ENCODE measurements at regions not wholly inside any gene's neighbourhood (a gene's known extent, or its start where the extent isn't known, plus 50 kb on each side); places are given as distances from the start of the nearest gene placed in this dataset.

DNA sequence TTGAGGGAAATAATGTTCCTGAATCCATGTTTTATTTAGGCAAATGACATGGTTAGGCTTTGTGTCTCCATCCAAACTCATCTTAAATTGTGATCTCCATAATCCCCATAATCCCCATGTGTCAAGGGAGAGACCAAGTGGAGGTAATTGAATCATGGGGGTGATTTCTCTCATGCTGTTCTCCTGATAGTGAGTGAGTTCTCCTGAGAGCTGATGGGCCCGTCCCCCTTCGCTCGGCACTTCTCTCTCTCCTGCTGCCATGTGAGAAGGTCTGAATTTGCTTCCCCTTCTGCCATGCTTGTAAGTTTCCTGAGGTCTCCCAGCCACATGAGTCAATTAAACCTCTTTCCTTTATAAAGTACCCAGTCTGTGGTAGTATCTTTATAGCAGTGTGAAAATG is 563.0 kb upstream of the NR3C2 start:
- in situ Hi-C loops (cut with HindIII; ENCODE audit: low sequenced_read_pairs), result no loop called here
- TF ChIP-seq, protein P1, sequence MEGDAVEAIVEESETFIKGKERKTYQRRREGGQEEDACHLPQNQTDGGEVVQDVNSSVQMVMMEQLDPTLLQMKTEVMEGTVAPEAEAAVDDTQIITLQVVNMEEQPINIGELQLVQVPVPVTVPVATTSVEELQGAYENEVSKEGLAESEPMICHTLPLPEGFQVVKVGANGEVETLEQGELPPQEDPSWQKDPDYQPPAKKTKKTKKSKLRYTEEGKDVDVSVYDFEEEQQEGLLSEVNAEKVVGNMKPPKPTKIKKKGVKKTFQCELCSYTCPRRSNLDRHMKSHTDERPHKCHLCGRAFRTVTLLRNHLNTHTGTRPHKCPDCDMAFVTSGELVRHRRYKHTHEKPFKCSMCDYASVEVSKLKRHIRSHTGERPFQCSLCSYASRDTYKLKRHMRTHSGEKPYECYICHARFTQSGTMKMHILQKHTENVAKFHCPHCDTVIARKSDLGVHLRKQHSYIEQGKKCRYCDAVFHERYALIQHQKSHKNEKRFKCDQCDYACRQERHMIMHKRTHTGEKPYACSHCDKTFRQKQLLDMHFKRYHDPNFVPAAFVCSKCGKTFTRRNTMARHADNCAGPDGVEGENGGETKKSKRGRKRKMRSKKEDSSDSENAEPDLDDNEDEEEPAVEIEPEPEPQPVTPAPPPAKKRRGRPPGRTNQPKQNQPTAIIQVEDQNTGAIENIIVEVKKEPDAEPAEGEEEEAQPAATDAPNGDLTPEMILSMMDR (IDR thresholded peaks at IDR 0.05; ENCODE audit: low read depth, low read length, missing control alignments), result no peak
- DNase-seq (ENCODE audit: low read depth), result no peak
- no peak overlapping the region for H3K4me3 ChIP-seq (ENCODE audit: low read depth, low read length)

DNA sequence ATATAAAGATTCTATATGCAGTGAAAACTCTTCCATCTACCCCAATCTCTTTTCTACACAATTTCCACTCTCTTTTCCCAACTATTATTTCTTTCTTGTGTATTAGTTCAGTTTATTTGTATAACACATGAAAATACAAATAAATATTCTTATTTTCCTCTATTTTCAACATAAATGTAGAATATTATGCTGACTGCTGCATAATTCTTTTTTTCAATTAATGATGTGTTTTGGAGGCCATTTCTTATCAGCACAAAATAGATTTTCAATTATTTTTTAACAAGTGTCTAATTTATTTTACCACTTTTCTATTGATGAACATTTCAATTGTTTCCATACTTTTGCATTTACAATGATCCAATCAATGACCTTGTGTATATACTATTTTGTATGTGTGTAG is 557.7 kb upstream of the NR3C2 start:
- no peak for DNase-seq (ENCODE audit: low read depth)
- in situ Hi-C loops (cut with HindIII; ENCODE audit: low sequenced_read_pairs), result no loop called here
- no peak overlapping the region for H3K4me3 ChIP-seq (ENCODE audit: low read depth, low read length)
- TF ChIP-seq, protein P1 (IDR thresholded peaks at IDR 0.05; ENCODE audit: low read depth, low read length, missing control alignments), result no peak

DNA sequence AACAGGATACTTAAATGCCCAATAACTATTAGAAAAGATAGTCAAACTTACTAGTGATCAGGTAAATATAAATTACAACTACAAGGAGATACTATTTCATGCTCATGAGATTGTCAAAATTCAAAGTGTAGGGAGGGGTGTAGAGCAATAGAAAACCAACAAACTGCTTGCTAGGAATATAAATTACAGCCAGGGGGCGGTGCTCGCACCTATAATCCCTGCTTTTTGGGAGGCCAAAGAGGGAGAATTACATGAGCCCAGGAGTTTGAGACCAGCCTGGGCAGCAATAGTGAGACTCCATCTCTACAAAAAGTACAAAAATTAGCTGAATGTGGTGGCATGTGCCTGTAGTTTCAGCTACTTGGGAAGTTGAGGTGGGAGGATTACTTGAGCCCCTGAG is 556.5 kb upstream of the NR3C2 start:
- TF ChIP-seq, protein P1 (IDR thresholded peaks at IDR 0.05; ENCODE audit: low read depth, low read length, missing control alignments), result no peak
- in situ Hi-C loops (cut with HindIII; ENCODE audit: low sequenced_read_pairs), result no loop called here
- DNase-seq (ENCODE audit: low read depth), result no peak
- no peak overlapping the region for H3K4me3 ChIP-seq (ENCODE audit: low read depth, low read length)

DNA sequence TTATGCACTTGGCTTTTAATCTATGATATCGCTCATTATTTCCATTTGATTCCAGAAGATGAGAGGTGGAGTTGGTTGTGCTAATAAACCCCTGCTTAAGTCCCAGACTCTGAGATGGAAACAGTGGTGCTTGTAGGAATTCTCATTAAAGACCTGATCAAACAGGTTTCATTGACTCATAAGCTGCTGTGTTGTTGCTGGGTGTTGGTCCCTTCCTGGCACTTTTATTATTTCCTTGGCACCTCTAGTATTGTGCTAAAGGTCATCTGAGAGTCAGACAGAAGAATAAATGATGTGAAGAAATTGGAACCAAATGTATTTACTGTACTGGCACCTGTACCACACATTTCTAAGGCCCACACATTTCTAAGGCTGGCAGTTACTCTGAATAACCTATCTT is 544.7 kb upstream of the NR3C2 start:
- DNase-seq (ENCODE audit: low read depth), result no peak
- in situ Hi-C loops (cut with HindIII; ENCODE audit: low sequenced_read_pairs), result no loop called here
- H3K4me3 ChIP-seq (ENCODE audit: low read depth, low read length), result no peak overlapping the region
- TF ChIP-seq, protein P1 (IDR thresholded peaks at IDR 0.05; ENCODE audit: low read depth, low read length, missing control alignments), result no peak

DNA sequence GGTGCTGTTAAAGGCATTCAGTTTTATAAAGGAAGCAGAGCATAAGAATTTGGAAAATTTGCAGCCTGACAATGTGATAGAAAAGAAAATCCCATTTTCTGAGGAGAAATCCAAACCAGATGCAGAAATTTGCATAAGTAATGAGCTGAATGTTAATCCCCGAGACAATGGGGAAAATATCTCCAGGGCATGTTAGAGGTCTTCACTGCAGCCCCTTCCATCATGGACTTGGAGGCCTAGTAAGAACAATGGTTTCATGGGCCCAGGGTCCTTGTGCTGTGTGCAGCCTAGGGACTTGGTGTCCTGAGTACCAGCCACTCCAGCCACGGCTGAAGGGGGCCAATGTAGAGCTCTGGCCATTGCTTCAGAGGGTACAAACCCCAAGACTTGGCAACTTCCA is 542.7 kb upstream of the NR3C2 start:
- in situ Hi-C loops (cut with HindIII; ENCODE audit: low sequenced_read_pairs), result no loop called here
- no peak for DNase-seq (ENCODE audit: low read depth)
- TF ChIP-seq, protein P1 (IDR thresholded peaks at IDR 0.05; ENCODE audit: low read depth, low read length, missing control alignments), result no peak
- no peak overlapping the region for H3K4me3 ChIP-seq (ENCODE audit: low read depth, low read length)

DNA sequence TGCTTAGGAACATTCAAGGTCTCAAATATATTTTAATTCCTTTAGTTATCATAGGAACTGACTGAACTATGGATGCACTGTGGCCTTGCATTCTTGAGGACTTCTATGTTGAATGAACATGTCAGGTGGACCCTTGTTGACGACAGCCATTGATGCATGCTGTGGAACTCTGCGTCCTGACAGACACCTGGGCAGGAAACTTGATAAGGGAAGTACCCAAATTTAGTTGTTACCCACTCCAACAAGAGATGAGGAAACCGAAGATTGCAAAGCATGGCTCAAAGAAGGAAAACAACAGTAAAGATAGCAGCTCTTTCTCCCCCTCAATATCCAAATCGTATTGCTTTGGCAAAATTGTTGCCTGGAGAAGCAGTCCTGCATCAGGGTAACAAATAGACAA is 540.0 kb upstream of the NR3C2 start:
- TF ChIP-seq, protein P1 (IDR thresholded peaks at IDR 0.05; ENCODE audit: low read depth, low read length, missing control alignments), result no peak
- in situ Hi-C loops (cut with HindIII; ENCODE audit: low sequenced_read_pairs), result no loop called here
- DNase-seq (ENCODE audit: low read depth), result no peak
- no peak overlapping the region for H3K4me3 ChIP-seq (ENCODE audit: low read depth, low read length)

Measured in astrocyte of the cerebellum (primary cell).